Pons (tissue), 1 donor: ENCODE measurements at regions not wholly inside any gene's neighbourhood (a gene's known extent, or its start where the extent isn't known, plus 50 kb on each side); places are given as distances from the start of the nearest gene placed in this dataset.
A peak's percentile ranks its signal among the peaks of the same experiment; 100 is the strongest.
"Not testable (repeated sequence)": the region's sequence is repeated elsewhere in the genome, so short reads cannot be mapped to it uniquely, and the experiment has no call there.

Experiments
- DNase-seq: peaks from one replicate; pipeline ENCODE4 v3.0.0-alpha.2; 2016; ENCODE audit warnings: low spot score

DNA sequence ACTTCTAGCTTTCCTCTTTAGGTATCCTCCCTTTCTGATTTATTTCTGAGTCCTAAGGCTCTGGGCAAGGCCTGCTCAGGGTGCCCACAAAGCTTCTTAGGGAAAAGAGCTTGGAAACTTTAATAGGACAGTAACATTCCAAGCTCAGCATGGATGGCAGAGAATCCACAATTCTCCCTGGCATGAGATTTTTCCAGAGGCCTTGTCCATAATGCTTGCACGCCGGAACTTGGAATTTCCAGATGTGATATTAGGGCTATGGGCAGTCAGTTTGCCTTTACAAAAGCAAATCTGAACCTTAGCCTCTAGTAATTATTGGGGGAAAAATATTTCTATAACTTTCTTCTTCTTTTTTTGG, 139.0 kb upstream of the RBMS3 start:
- no peak for DNase-seq

DNA sequence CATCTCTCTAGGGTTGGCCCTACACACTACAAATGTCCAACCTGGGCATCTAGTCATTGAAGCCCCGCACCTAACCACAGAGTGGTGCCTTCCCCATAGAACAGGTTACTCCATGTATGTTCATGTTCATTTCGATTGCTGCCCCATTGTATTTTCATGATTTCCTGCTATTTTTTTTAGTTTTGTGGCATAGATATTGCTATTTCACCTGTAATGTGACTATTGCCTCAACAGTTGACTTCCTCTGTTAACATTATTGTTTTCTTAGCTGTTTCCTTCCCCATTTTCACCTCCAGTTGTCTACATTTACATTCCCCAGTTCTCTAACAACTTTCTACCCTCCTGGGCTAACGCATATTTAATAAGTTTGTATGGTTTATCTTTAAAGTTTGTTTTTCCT, 137.7 kb upstream of the RBMS3 start:
- DNase-seq: no peak

DNA sequence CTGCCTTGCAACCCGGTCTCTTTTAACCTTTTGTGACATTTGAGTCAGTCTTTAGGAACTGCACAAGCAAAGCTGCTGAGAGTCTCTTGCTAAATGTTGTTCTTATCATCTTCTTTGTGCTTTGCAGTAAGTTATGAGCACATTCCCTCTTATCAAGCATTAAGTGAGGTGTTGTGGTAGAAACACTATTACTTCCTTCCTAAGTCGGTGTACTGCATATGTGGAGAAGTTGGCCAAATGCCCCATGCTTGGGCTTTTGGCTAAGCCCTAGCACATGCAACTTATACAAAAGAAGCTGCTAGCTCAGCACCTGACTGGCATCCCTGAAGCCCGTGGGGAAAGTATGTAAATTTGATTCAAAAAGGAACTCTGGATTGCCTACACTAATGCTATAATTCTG, 136.5 kb upstream of the RBMS3 start:
- no peak for DNase-seq

DNA sequence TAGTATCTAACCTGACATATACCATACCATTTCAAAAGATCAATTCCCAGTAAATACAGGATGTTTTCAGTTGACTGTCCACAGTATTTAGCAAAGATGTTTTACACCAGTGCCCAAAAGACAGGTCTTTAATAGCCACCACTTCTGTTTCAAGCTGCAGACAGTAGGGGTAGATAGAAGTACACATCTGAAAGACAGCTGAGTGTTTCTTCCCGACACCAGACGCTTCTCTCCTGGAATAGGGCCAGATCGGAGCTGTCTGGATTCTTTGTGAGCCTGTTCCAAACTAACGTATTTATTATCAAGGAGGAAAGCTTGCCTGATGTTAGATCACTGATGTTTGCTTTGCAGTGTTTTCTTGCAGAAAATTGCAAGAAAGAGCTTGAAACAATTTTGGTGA, 136.1 kb upstream of the RBMS3 start:
- peak; percentile 31 for DNase-seq

DNA sequence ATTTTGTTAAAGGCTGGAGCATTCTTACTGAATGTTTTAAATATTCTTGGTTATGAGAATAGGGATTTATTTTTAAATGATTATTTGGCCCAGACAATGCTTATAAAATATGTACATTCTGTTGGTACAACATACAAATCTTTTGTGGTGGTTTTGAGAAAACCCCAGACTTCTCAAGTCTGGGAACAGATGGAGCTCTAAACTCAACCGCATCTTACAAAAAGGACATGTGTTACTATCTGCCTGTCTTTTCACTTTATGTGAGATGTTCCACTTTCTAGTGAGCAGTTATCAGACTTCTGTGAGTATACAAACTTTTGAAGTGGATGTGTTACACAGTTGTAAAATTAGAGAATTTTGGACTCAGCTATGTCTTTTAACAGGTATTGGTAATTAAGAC, 135.5 kb upstream of the RBMS3 start:
- DNase-seq: no peak

DNA sequence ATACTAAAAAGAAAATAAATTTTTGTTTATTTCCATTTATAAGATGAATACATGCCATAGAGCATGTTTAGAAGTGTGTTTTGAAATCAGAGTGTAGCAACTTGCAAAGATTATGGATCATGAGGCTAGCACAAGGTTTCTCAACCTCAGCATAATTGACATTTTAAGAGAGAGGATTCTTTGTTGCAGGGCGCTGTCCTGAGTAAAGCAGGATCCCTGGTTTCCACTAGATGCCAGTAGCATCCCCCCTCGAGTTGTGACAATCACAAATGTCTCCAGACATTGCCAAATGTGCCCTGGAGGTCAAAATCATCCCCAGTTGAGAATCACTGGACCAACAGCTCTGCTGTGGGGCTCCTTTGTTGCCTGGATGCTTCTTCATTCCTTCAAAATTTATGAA, 128.5 kb upstream of the RBMS3 start:
- no peak for DNase-seq

DNA sequence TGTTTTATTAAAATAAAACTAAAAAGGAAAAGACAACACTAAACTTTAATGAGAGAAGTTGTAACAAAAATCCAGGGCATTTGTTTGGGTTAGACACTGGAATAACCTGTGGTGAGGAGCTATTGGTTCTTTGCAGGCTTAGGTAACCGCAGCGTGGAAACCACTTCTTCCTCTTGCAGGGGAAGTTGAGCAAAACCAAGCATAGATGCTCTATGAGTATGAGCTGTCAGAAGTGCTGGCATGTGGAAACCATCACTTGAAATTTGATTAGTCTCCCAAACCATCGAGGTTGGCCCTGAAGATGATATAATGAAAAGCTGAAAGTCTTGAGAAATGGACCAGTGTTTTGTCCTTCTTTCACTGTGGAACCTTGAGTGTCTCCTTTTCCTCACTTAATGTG, 127.1 kb upstream of the RBMS3 start:
- DNase-seq: no peak

DNA sequence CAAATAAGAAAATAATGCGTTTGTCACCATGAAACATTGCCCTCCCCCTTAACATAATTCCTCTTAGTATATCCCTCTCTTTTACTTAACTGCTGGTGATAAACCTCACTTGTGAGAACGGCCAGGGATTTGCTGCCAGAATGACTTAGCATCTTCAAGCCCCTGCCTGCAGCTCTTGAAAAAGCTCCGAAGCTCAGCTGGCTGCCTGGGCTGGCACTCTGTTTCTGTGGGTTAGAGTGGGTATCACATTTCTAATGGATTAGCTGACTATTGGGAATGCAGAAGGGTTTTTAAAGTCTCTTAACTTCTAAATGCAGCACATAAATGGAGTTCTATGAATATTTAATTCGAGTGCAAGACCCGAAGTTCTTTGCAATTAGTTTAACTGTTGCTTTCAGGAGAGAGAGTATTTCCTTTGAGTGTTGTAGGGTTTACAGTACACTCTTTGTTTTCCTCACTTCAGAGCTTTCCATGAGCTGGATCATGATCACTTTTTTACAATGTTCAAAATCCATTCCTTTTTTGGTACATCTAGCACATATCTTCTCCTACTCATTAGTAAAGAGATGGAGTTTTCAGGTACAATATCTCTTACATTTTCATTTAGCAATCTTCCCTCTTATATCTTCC, 124.7 kb upstream of the RBMS3 start:
- no peak for DNase-seq

DNA sequence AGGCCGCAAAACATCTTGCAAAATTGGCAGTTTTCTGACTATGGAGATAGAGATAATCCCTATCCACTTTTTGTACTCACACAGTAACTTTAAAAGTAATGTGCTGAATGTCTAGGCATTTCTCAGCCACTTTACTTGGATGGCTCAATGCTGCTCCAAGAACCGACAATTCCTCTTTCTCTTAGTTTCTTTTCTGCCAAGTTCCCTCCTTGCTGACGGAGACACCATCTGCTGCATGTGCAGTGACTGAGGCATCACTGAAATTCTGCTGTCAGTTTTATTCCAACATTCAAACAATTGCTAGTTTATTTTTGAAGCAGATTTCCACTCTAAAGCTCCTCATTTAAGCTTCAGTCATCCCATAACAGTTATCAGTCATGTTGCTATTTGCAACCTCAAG, 116.0 kb upstream of the RBMS3 start:
- DNase-seq: peak; percentile 29

DNA sequence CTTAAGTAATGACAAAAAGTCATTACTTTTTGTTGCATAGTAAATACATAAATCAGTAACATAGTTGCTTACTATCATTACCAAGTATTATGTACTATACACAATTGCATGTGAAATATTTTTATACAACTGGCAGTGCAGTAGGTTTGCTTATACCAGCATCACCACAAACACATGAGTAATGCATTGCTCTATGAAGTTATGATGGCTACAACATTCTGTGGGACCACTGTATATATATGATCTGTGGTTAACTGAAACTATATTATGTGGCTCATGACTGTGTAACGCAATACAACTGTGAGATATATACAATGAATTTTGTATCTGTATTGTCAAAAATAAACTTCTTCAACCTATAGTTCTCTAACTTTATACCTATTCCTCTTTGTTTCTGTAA, 113.7 kb upstream of the RBMS3 start:
- no peak for DNase-seq

DNA sequence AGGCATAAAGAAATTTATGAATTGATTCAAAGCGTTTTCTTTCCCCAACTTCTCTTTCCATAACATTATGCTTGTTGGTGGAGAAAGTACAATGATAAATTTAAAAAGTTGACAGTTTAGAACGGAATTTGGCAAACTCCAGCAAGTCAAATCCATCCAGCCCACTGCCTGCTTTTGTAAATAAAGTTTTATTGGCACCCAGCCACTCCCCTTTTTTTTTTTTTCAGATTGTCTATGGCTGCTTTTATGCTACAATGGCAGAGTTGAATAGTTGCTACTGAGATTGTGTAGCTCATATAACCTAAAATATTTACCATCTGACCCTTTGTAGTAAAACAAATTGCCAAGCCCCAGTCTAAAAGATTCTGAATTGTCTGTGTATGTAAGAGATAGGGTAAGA, 112.8 kb upstream of the RBMS3 start:
- DNase-seq: no peak

DNA sequence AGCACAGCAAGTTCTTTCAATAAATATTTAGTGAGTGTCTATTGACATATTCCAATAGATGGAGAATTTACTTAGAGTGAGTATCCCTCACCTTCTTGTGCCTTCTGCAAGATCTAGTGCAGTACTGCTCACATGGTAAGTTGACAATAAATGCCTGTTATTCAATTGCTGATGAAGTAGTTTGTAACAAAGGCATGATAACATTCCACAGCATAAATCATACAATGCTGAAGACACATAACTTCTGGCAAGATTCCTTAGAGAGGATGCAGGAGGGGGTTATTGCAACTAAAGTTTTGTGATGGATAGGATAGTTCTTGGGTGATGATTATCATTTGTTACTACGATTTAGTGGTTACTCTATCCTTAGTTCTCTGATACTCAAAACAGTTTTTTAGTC, 112.2 kb upstream of the RBMS3 start:
- DNase-seq: no peak

DNA sequence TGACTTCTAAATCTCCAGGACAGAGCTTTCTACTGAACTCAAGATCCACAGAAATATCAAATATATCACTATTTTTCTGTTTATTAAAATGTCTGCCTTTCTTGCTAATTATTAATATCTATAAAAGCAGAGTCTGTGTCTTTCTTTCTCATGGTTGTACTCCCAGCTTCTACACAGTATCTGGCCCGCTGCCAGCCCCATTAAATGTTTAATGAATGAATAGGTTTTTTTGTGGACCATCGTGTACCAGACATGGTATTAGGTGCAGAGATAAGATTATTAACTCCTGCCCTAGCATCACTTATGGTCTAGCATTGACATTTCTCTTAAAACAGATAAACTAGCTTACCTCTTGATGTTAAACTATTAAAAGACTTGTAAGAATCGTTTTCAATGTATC, 111.4 kb upstream of the RBMS3 start:
- no peak for DNase-seq

DNA sequence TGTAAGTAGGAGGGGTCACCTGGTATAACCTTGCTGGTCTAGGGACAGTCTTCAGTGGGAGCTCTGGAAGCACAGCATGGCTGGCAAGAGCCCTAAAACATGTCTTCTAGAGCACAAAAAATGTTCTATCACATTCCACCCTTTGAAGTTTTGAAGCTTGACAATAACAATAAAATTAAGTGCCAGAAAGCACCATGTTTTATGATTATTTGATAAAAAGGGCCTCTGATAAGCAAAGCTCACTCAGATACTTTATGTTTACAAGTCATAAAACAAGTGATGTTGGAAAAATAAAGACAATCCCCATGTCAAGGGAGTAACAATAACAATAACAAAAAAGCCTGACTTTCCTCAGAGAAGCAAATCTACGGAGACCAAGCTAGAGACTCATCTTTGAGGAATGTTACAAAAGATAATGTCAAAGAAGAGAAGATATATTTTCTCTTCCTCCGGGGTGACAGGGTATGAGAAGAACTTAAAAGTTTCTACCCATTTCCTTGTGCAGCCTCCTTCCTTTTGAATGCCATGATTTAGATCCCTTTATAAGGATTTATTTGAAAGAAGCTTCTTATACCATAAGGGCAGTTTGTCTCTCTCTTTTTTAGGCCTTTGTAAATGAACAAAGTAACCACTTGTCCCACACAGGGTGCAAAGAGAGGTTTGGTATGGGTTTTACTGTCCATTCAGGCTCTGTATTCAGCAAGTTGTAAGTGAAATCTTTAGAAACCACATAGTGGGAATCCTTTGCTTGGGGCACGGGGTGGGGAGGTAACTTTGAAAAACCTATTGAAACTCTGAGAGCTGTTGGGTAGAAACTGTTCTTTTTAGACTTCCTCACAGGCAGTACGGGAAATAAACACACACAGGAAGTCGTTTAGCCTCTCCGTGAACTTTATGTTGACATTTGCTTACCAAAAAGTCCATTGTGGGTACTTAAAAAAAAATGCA, 109.6 kb upstream of the RBMS3 start:
- DNase-seq: no peak

DNA sequence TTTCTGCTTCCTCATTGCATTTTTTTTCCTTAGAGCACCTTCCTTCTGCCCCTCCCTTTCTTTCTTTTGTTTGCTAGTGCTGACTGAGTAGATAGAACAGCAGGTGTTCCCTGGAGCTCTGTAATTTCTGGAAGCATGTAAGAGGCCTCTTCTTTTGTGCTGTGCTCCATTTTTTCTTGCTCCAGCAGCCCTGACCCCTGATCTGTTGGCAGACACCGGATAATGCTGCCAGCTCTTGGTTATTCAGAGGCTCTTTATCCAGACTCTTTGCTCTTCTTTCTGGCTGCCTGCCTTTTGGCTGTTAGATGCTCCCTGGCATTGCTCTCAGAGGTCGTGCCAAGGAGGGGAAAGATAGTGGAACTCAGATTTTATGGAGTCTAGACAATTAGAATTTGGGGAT, 104.4 kb upstream of the RBMS3 start:
- DNase-seq: peak; percentile 54

DNA sequence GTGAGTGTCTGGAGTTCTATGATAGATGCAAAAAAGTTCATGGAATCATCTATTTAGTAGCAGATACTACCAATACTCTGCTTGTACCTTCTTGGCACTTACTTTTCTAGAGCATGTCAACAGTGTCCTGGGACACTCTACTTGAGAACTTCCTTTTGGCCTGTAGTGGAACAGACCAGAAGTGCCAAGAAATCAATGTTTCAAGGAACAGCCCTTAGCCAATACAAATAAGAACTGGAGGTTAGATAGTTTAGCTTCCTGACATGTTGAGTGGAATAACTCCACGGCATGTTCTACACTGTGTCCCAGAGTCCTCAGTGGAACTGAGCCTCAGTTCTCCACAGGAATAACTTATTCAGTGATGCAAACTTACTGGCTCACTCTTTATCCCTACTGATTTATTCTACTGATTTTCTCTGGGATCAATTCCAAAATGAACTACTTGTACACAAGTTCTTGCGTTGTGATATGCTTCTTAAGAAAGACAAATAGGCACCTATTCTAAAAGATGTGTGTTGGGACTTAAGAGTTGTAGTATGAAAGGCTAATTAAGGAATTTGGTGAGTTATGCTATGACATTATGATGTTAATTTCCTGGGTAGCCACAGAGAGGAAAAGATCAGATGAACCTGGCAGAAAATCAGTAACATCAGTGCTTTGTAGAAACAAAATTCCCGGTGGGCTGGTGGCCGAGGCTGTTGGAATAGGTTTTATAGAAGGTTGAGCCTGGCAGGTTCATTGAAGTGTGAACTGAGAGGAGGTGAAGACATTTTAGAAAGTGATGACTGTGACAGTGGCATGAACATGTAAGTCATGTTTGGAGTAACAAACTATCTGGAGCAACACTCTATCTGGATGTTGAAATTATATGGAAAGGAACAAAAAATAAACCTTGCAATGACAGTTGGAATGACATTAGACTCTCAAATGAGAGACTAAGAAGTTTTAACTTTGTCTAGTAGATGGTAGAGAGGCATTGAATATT, 101.8 kb upstream of the RBMS3 start:
- no peak for DNase-seq

DNA sequence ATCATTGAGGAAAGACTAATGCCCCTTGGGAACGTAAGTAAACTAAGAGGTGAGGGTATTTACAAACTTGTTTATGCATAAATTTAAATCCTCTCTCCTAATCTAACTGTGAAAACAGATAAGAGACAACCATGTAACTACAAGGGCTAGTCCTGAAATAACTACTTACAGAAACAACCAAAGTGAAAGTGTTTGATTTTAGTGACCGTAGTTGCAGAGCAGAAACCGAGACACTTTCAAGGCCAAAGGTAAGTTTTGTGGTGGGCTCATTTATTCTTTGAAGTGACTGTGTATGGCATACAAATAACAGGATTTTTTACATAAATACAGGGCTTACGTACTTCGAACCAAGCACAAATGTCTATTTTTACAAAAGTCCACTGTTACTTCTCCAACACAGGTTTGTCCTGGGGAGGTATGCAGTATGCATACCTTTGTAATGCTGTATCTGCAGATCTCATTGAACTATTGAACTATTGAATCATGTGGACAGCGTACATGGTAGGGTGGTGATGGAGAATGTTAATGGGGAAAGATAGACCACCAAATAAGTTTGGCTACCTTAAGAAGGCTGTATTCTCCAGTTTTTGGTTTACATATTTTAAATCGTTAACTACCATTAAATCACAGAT, 99.6 kb upstream of the RBMS3 start:
- DNase-seq: no peak

DNA sequence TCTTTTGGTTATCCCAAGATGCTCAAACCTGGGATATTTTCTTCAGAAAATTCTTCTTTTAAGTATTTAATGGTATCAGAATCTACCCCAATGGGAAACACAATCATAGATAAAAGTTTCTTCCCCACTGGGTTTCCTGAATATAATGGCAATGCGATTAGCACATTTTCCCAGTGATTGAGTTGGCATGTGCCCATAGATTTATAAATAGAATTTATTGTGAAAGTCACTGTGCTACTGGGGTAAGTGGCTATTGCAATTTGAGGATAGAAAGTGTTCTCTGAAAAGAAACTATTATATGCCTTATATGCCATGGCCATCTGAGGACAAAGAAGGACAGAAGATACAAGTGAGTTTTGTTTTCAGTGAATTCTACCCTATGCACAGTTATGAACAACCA, 99.0 kb upstream of the RBMS3 start:
- peak; percentile 37 for DNase-seq

DNA sequence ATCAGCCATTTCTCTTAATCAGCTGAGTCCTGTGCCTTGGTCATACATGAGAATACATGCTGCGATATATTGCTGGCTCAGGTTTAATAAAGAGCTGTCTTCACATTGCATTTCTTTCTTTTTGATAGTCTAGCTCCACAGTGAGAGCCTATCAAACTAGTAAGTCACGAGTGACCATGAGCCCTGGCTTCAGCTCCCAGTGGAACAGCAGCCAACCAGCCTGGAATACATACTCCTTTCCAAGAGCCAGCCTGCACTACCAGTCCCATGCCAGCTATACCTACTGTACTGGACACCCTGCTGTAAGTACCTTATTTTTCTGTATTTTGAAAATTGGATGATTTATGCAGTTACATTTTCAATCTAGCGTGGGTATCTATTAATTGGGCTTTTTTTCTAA, 98.0 kb upstream of the RBMS3 start:
- DNase-seq: not testable (repeated sequence)

DNA sequence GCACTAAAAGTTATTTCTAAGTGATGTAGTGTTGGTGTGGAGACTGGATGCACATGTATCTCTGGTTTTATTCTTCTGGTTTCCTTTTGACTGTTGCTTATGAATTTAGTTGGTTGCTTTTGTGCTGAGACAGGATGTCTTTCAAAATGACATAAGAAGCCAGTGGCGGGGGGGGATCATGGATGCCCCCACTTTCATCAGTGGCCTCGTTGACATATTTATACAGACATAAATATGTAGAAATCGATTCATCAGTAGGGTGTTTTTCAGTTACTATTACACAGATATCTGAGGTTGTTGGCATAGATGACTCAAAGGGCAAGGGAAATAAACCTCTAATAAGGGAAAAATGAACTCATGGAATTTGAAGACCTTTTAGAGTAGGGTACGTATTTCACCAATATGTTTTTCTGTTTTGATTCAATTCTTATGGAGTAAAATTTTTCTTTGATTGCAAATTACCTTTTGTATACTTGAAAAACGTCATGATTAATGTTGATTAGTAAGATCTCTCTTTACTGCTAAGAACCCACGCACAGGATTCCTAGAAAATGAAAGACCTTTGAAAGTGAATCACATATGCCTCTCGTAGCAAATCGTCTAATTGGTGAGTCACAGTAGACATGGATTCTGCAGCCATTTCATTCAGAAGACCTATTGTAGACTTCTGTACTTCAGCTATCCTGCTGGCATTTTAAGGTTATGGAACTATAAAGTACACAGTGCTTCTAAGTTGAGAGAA, 97.4 kb upstream of the RBMS3 start:
- no peak for DNase-seq

DNA sequence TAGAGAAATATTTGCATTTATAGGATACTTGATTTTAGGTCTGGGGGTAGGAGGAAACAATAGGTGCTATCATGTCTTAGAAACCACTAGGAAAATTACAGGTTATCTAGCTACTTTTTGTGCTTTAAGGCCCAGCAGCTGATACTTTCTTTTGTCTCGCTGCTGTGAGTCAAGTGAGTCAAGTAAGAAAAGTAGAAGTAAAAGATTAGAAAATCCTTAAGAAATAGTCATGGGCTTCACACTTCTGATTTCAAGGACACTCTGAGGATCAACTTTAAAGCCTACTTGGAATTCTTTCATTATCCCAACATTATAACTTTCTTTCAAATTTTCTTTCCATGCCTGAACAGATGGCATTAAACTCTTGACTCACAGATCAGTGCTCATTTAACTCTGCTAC, 95.2 kb upstream of the RBMS3 start:
- no peak for DNase-seq
